ENCODE measurements at regions not wholly inside any gene's neighbourhood (a gene's known extent, or its start where the extent isn't known, plus 50 kb on each side); places are given as distances from the start of the nearest gene placed in this dataset.

- TF ChIP-seq IKZF3 (tag by site-specific recombination; IDR thresholded peaks at IDR 0.05), result no peak
- no peak for TF ChIP-seq ZNF140 (tag by site-specific recombination; IDR thresholded peaks at IDR 0.05)
Observed at GRCh38 chr1:112260699-112261098, 135.3 kb upstream of the CTTNBP2NL start (continued).

- Histone ChIP-seq H3K4me3 (ENCODE audit: low read depth, low read length) (no peak overlapping the region), H3K27ac (ENCODE audit: extremely low read depth, low read depth, low read length) (no peak overlapping the region), H3K36me3 (ENCODE audit: control insufficient read depth in 2 of 2, insufficient read depth in 1 of 2, low read length in 2 of 2) (no peaks in the 10 kb centered on the region), H3K4me1 (ENCODE audit: control insufficient read depth, insufficient read depth, low read length) (no peaks in the 10 kb centered on the region), H3K9me3 (ENCODE audit: control insufficient read depth, insufficient read depth, low read depth, low read length) (no peaks in the 10 kb centered on the region)
- TF ChIP-seq, protein P1, sequence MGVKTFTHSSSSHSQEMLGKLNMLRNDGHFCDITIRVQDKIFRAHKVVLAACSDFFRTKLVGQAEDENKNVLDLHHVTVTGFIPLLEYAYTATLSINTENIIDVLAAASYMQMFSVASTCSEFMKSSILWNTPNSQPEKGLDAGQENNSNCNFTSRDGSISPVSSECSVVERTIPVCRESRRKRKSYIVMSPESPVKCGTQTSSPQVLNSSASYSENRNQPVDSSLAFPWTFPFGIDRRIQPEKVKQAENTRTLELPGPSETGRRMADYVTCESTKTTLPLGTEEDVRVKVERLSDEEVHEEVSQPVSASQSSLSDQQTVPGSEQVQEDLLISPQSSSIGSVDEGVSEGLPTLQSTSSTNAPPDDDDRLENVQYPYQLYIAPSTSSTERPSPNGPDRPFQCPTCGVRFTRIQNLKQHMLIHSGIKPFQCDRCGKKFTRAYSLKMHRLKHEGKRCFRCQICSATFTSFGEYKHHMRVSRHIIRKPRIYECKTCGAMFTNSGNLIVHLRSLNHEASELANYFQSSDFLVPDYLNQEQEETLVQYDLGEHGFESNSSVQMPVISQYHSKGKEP (tag by site-specific recombination; IDR thresholded peaks at IDR 0.05), result no peak
- TF ChIP-seq OSR2 (tag by site-specific recombination; IDR thresholded peaks at IDR 0.05) (no peak), ZNF626 (tag by site-specific recombination; IDR thresholded peaks at IDR 0.05) (no peak), ZNF548 (tag by site-specific recombination; IDR thresholded peaks at IDR 0.05) (no peak), ZNF707 (tag by site-specific recombination; IDR thresholded peaks at IDR 0.05) (no peak), ZNF148 (tag by site-specific recombination; IDR thresholded peaks at IDR 0.05; ENCODE audit: borderline replicate concordance) (no peak), ZNF624 (tag by site-specific recombination; IDR thresholded peaks at IDR 0.05) (no peak), ZSCAN23 (tag by site-specific recombination; IDR thresholded peaks at IDR 0.05) (no peak), ZNF768 (tag by site-specific recombination; IDR thresholded peaks at IDR 0.05) (no peak), YY1 (tag by site-specific recombination; IDR thresholded peaks at IDR 0.05) (no peak), ZNF354C (tag by site-specific recombination; IDR thresholded peaks at IDR 0.05; ENCODE audit: borderline replicate concordance, low read depth) (no peak)
- TF ChIP-seq, protein P2, sequence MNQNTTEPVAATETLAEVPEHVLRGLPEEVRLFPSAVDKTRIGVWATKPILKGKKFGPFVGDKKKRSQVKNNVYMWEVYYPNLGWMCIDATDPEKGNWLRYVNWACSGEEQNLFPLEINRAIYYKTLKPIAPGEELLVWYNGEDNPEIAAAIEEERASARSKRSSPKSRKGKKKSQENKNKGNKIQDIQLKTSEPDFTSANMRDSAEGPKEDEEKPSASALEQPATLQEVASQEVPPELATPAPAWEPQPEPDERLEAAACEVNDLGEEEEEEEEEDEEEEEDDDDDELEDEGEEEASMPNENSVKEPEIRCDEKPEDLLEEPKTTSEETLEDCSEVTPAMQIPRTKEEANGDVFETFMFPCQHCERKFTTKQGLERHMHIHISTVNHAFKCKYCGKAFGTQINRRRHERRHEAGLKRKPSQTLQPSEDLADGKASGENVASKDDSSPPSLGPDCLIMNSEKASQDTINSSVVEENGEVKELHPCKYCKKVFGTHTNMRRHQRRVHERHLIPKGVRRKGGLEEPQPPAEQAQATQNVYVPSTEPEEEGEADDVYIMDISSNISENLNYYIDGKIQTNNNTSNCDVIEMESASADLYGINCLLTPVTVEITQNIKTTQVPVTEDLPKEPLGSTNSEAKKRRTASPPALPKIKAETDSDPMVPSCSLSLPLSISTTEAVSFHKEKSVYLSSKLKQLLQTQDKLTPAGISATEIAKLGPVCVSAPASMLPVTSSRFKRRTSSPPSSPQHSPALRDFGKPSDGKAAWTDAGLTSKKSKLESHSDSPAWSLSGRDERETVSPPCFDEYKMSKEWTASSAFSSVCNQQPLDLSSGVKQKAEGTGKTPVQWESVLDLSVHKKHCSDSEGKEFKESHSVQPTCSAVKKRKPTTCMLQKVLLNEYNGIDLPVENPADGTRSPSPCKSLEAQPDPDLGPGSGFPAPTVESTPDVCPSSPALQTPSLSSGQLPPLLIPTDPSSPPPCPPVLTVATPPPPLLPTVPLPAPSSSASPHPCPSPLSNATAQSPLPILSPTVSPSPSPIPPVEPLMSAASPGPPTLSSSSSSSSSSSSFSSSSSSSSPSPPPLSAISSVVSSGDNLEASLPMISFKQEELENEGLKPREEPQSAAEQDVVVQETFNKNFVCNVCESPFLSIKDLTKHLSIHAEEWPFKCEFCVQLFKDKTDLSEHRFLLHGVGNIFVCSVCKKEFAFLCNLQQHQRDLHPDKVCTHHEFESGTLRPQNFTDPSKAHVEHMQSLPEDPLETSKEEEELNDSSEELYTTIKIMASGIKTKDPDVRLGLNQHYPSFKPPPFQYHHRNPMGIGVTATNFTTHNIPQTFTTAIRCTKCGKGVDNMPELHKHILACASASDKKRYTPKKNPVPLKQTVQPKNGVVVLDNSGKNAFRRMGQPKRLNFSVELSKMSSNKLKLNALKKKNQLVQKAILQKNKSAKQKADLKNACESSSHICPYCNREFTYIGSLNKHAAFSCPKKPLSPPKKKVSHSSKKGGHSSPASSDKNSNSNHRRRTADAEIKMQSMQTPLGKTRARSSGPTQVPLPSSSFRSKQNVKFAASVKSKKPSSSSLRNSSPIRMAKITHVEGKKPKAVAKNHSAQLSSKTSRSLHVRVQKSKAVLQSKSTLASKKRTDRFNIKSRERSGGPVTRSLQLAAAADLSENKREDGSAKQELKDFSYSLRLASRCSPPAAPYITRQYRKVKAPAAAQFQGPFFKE (tag by site-specific recombination; IDR thresholded peaks at IDR 0.05; ENCODE audit: borderline replicate concordance), result no peak
- CTCF ChIA-PET, result interaction anchor here (1.7 kb wide), 1 partner anchor 37 kb away, joined by 4 read pairs; no protein-coding TSS in a partner anchor
- POLR2A ChIA-PET, result no interaction called here
Observed at GRCh38 chr1:112262316-112262715, 133.7 kb upstream of the CTTNBP2NL start.

- ChIA-PET POLR2A (no interaction called here), CTCF (interaction anchor here (1.7 kb wide), 1 partner anchor 36 kb away, joined by 4 read pairs; no protein-coding TSS in a partner anchor)
- Histone ChIP-seq H3K4me1 (ENCODE audit: control insufficient read depth, insufficient read depth, low read length) (no peaks in the 10 kb centered on the region), H3K4me3 (ENCODE audit: low read depth, low read length) (no peak overlapping the region), H3K36me3 (ENCODE audit: control insufficient read depth in 2 of 2, insufficient read depth in 1 of 2, low read length in 2 of 2) (no peaks in the 10 kb centered on the region), H3K27ac (ENCODE audit: extremely low read depth, low read depth, low read length) (no peak overlapping the region), H3K9me3 (ENCODE audit: control insufficient read depth, insufficient read depth, low read depth, low read length) (no peaks in the 10 kb centered on the region)
- no peak for TF ChIP-seq ZNF555 (tag by site-specific recombination; conservative IDR thresholded peaks at IDR 0.05)
- no peak for TF ChIP-seq ZNF280D (tag by site-specific recombination; IDR thresholded peaks at IDR 0.05)
Observed at GRCh38 chr1:112263042-112263441, 133.0 kb upstream of the CTTNBP2NL start.

Data from HEK293 (cell line).